GM12864 (cell line): ENCODE measurements at regions not wholly inside any gene's neighbourhood (a gene's known extent, or its start where the extent isn't known, plus 50 kb on each side); places are given as distances from the start of the nearest gene placed in this dataset.

Experiments used
- DNase-seq: peaks from one replicate; pipeline ENCODE4 v3.0.0-alpha.2; 2011; ENCODE audit warnings: low read depth
- H3K4me3 ChIP-seq: 2 replicates; pipeline ENCODE4 v1.5.1; 2011; ENCODE audit warnings: mild to moderate bottlenecking, low read depth, low read length, control low read depth
- CTCF ChIP-seq: IDR thresholded peaks from 2 replicates; pipeline ENCODE4 v1.5.1; 2011; ENCODE audit warnings: low read depth, mild to moderate bottlenecking, moderate library complexity, low read length, control low read depth, inconsistent platforms; ENCODE audit errors: missing control alignments

GRCh38 chr2:103138123-103138901, 376.5 kb downstream of the TMEM182 start:
- H3K4me3 ChIP-seq: no peak overlapping the region
- no peak for TF ChIP-seq CTCF
- no peak for DNase-seq

GRCh38 chr2:103139628-103140268, 377.9 kb downstream of the TMEM182 start:
- no peak for DNase-seq
- no peak for TF ChIP-seq CTCF
- no peak overlapping the region for H3K4me3 ChIP-seq

GRCh38 chr2:103144837-103145236, 383.0 kb downstream of the TMEM182 start:
- DNase-seq: no peak
- no peak overlapping the region for H3K4me3 ChIP-seq
- TF ChIP-seq CTCF: no peak

GRCh38 chr2:103145739-103146138, 383.9 kb downstream of the TMEM182 start:
- no peak for TF ChIP-seq CTCF
- DNase-seq: no peak
- H3K4me3 ChIP-seq: no peak overlapping the region

GRCh38 chr2:103151046-103151445, 389.2 kb downstream of the TMEM182 start:
- no peak for DNase-seq
- no peak overlapping the region for H3K4me3 ChIP-seq
- no peak for TF ChIP-seq CTCF

GRCh38 chr2:103152556-103152955, 390.7 kb downstream of the TMEM182 start:
- no peak overlapping the region for H3K4me3 ChIP-seq
- DNase-seq: no peak
- TF ChIP-seq CTCF: no peak
